Ovary (tissue), 7 donors: ENCODE measurements at regions not wholly inside any gene's neighbourhood (a gene's known extent, or its start where the extent isn't known, plus 50 kb on each side); places are given as distances from the start of the nearest gene placed in this dataset.

ENCODE experiments used
- DNase-seq, 5 donors: peaks; one replicate each; pipeline ENCODE4 v3.0.0-alpha.2; 2019 to 2020
- H3K27ac ChIP-seq, 2 donors: fragments of 200-600 bp; one replicate each; pipeline versions ENCODE4 v1.5.1 to v1.8.0; 2019 to 2022
- H3K27me3 ChIP-seq: fragments of 200-600 bp; one replicate; pipeline ENCODE4 v1.8.0; 2022
- H3K36me3 ChIP-seq: fragments of 200-600 bp; sonication (generic); one replicate; pipeline ENCODE4 v1.5.1; 2019
- H3K4me1 ChIP-seq: one replicate; pipeline ENCODE4 v1.8.1; 2013; ENCODE audit warnings: mild to moderate bottlenecking, moderate library complexity; ENCODE audit not compliant: insufficient read depth
- H3K4me3 ChIP-seq: fragments of 200-600 bp; sonication (generic); one replicate; pipeline ENCODE4 v1.5.1; 2017
- H3K9me3 ChIP-seq, 2 donors: fragments of 200-600 bp in 1 of 2; sonication (generic) in 1 of 2; one replicate each; pipeline versions ENCODE4 v1.5.1 to v1.8.1; 2013 to 2019; ENCODE audit warnings: mild to moderate bottlenecking in 1 of 2, moderate library complexity in 1 of 2
- CTCF ChIP-seq, 3 donors: fragments of 450-650 bp in 2 of 3; fragments of 200-600 bp in 1 of 3; IDR thresholded peaks; one replicate each; pipeline versions ENCODE4 v1.5.1 to v1.8.0; 2016 to 2022; ENCODE audit warnings: antibody characterized with exemption in 3 of 3, mild to moderate bottlenecking in 1 of 3
- EP300 ChIP-seq: sonication (generic); formaldehyde crosslinking; IDR thresholded peaks from one replicate; pipeline ENCODE4 v1.6.1; 2017; ENCODE audit warnings: antibody characterized with exemption
- POLR2A ChIP-seq: fragments of 450-650 bp; IDR thresholded peaks from one replicate; pipeline ENCODE4 v1.6.1; 2017; ENCODE audit warnings: antibody characterized with exemption, mild to moderate bottlenecking, moderate library complexity
- WGBS, 3 donors: extraction: QIAGEN DNeasy Blood & Tissue Kit in 1 of 3; methylation state at CpG; one replicate each; pipeline versions ENCODE4 v1.1.5 to v1.1.7; 2013 to 2017; 5-methylcytosine and 5-hydroxymethylcytosine counted together
- intact Hi-C, 4 donors: fragments of 100-400 bp; cut with DNase I; formaldehyde crosslinking; loops; one replicate each; pipeline versions ENCODE4 v1.11.0 to v1.15.1; 2022 to 2023
- donor health status: DM: no; HTN: no; CAD: no; lungs with moderate emphysema.
- donor health status: DM: no; HTN: no; CAD: no.
- donor health status: Bipolar disorder and iron deficiency.
- donor health status: DM: no; HTN: no; CAD: no.
- donor health status: DM: yes; HTN: yes; CAD: no.

GRCh38 chr7:125746510-125746909 is 816.9 kb upstream of the POT1 start:
- no peak for TF ChIP-seq EP300
- no peak for TF ChIP-seq CTCF (IDR thresholded peaks at IDR 0.05)
- Histone ChIP-seq H3K36me3 (no peaks in the 10 kb centered on the region), H3K27me3 (no peaks in the 10 kb centered on the region), H3K4me3 (no peak overlapping the region), H3K9me3 (no peaks in the 10 kb centered on the region), H3K27ac (no peak overlapping the region), H3K4me1 (no peaks in the 10 kb centered on the region)
- intact Hi-C loops, result no loop called here
- DNase-seq, result no peak
- 68 to 83% (median 72%) methylated on average over 2 of the region's 2 CpGs for WGBS, 3 donors

GRCh38 chr7:125727215-125727614 is 797.6 kb upstream of the POT1 start:
- intact Hi-C loops, result no loop called here
- Histone ChIP-seq H3K27ac (no peak overlapping the region), H3K4me1 (no peaks in the 10 kb centered on the region), H3K36me3 (no peaks in the 10 kb centered on the region), H3K27me3 (no peaks in the 10 kb centered on the region), H3K4me3 (no peak overlapping the region), H3K9me3 (no peaks in the 10 kb centered on the region)
- TF ChIP-seq EP300, result no peak
- TF ChIP-seq POLR2A, result no peak
- no peak for TF ChIP-seq CTCF (IDR thresholded peaks at IDR 0.05)
- 77 to 93% (median 82%) methylated on average over 1 of the region's 1 CpG for WGBS, 3 donors
- DNase-seq, result no peak

- H3K4me3 ChIP-seq, result no peak overlapping the region
- 62 to 72% (median 71%) methylated on average over 1 of the region's 1 CpG for WGBS, 3 donors
- DNase-seq, result no peak
- H3K27ac ChIP-seq, result no peak overlapping the region
- no peak for TF ChIP-seq EP300
- no peak for TF ChIP-seq POLR2A
- no peak for TF ChIP-seq CTCF (IDR thresholded peaks at IDR 0.05)
- no peaks in the 10 kb centered on the region for H3K4me1 ChIP-seq
- no peaks in the 10 kb centered on the region for H3K36me3 ChIP-seq
- H3K9me3 ChIP-seq, result no peaks in the 10 kb centered on the region
- intact Hi-C loops, result loop anchor here in 1 of 4 donors (5.0 kb wide), 1 partner anchor 797 kb away; no protein-coding TSS in a partner anchor
- no peaks in the 10 kb centered on the region for H3K27me3 ChIP-seq
Observed at GRCh38 chr7:125695626-125696025, 766.0 kb upstream of the POT1 start.

GRCh38 chr7:125683156-125683555 is 753.5 kb upstream of the POT1 start:
- Histone ChIP-seq H3K36me3 (no peaks in the 10 kb centered on the region), H3K27ac (no peak overlapping the region), H3K4me1 (no peaks in the 10 kb centered on the region), H3K9me3 (no peaks in the 10 kb centered on the region), H3K27me3 (no peaks in the 10 kb centered on the region), H3K4me3 (no peak overlapping the region)
- intact Hi-C loops, result no loop called here
- DNase-seq, result no peak
- TF ChIP-seq CTCF (IDR thresholded peaks at IDR 0.05) (no peak), EP300 (no peak), POLR2A (no peak)

- no peaks in the 10 kb centered on the region for H3K27me3 ChIP-seq
- 78 to 82% (median 81%) methylated on average over 3 of the region's 3 CpGs for WGBS, 3 donors
- TF ChIP-seq POLR2A (no peak), CTCF (IDR thresholded peaks at IDR 0.05) (no peak), EP300 (no peak)
- intact Hi-C loops, result no loop called here
- H3K9me3 ChIP-seq, result no peaks in the 10 kb centered on the region
- no peak overlapping the region for H3K27ac ChIP-seq
- H3K36me3 ChIP-seq, result no peaks in the 10 kb centered on the region
- no peaks in the 10 kb centered on the region for H3K4me1 ChIP-seq
- H3K4me3 ChIP-seq, result no peak overlapping the region
- DNase-seq, result no peak
Observed at GRCh38 chr7:125681508-125681907, 751.9 kb upstream of the POT1 start.
